Cardiac fibroblast (primary cell): ENCODE measurements at regions not wholly inside any gene's neighbourhood (a gene's known extent, or its start where the extent isn't known, plus 50 kb on each side); places are given as distances from the start of the nearest gene placed in this dataset.

Source experiments
- DNase-seq, 2 donors: peaks; one replicate each; pipeline versions ENCODE4 v3.0.0 to v3.0.0-alpha.2; 2010; ENCODE audit warnings: low read depth in 2 of 2
- H3K4me3 ChIP-seq, 2 donors: replicated peaks in 1 of 2; 1 replicate in 1 of 2; 2 replicates in 1 of 2; pipeline ENCODE4 v1.5.1; 2011; ENCODE audit warnings: low read depth in 2 of 2, low read length in 2 of 2, mild to moderate bottlenecking in 2 of 2, moderate library complexity in 1 of 2
- CTCF ChIP-seq: IDR thresholded peaks from one replicate; pipeline ENCODE4 v1.5.1; 2011; ENCODE audit warnings: low read depth, mild to moderate bottlenecking, low read length, inconsistent platforms

GRCh38 chr7:94054130-94054529, 50.0 kb upstream of the BET1 start:
- no peak for DNase-seq
- no peak overlapping the region for H3K4me3 ChIP-seq
- TF ChIP-seq CTCF = no peak

- no peak for TF ChIP-seq CTCF
- peak; percentile 25 to 51 for DNase-seq
- no peak overlapping the region for H3K4me3 ChIP-seq
Observed at GRCh38 chr7:94055963-94056362, 51.8 kb upstream of the BET1 start.

GRCh38 chr7:94056796-94057207, 52.6 kb upstream of the BET1 start:
- H3K4me3 ChIP-seq = no peak overlapping the region
- TF ChIP-seq CTCF = no peak
- DNase-seq = peak; percentile 83 to 99

- DNase-seq = no peak
- no peak for TF ChIP-seq CTCF
- H3K4me3 ChIP-seq = no peak overlapping the region
Observed at GRCh38 chr7:94057955-94058354, 53.8 kb upstream of the BET1 start.

- DNase-seq = peak; percentile 82 to 95
- TF ChIP-seq CTCF = no peak
- no peak overlapping the region for H3K4me3 ChIP-seq
Observed at GRCh38 chr7:94059746-94060145, 55.6 kb upstream of the BET1 start.

- TF ChIP-seq CTCF = no peak
- H3K4me3 ChIP-seq = no peak overlapping the region
- DNase-seq = peak; percentile 22 to 61
Observed at GRCh38 chr7:94060752-94061151, 56.6 kb upstream of the BET1 start.

- TF ChIP-seq CTCF = no peak
- no peak overlapping the region for H3K4me3 ChIP-seq
- DNase-seq = no peak
Observed at GRCh38 chr7:94061326-94061725, 57.2 kb upstream of the BET1 start.
